Spleen (tissue), 11 donors: ENCODE measurements at regions not wholly inside any gene's neighbourhood (a gene's known extent, or its start where the extent isn't known, plus 50 kb on each side); places are given as distances from the start of the nearest gene placed in this dataset.

Source experiments
- DNase-seq: peaks from one replicate; pipeline ENCODE4 v3.0.0-alpha.2; 2020
- H3K27ac ChIP-seq, 8 donors: fragments of 200-600 bp; sonication (generic) in 7 of 8; 1 replicate in 4 of 8; 2 replicates in 4 of 8; pipeline versions ENCODE4 v1.5.0 to v1.8.0; 2016 to 2021; ENCODE audit warnings: inconsistent platforms in 4 of 8, mild to moderate bottlenecking in 4 of 8, moderate library complexity in 1 of 8
- H3K27me3 ChIP-seq, 7 donors: fragments of 200-600 bp; sonication (generic) in 6 of 7; replicated peaks in 1 of 7; 1 replicate in 4 of 7; 2 replicates in 3 of 7; pipeline versions ENCODE4 v1.5.0 to v1.8.0; 2016 to 2021; ENCODE audit warnings: inconsistent platforms in 3 of 7, mild to moderate bottlenecking in 1 of 7
- H3K36me3 ChIP-seq, 6 donors: fragments of 200-600 bp; sonication (generic) in 5 of 6; 1 replicate in 4 of 6; 2 replicates in 2 of 6; pipeline versions ENCODE4 v1.5.0 to v1.8.0; 2016 to 2021; ENCODE audit warnings: inconsistent platforms in 2 of 6
- H3K4me1 ChIP-seq, 6 donors: fragments of 200-600 bp; sonication (generic) in 5 of 6; 1 replicate in 3 of 6; 2 replicates in 3 of 6; pipeline versions ENCODE4 v1.5.0 to v1.8.0; 2016 to 2021; ENCODE audit warnings: inconsistent platforms in 3 of 6
- H3K4me3 ChIP-seq, 8 donors: fragments of 200-600 bp; sonication (generic) in 7 of 8; 1 replicate in 4 of 8; 2 replicates in 4 of 8; pipeline versions ENCODE4 v1.5.0 to v1.8.0; 2016 to 2021; ENCODE audit warnings: inconsistent platforms in 4 of 8, mild to moderate bottlenecking in 4 of 8, moderate library complexity in 2 of 8
- H3K9me3 ChIP-seq, 8 donors: fragments of 200-600 bp; sonication (generic) in 7 of 8; 1 replicate in 4 of 8; 2 replicates in 4 of 8; pipeline versions ENCODE4 v1.5.0 to v1.8.0; 2016 to 2021; ENCODE audit warnings: inconsistent platforms in 4 of 8
- CTCF ChIP-seq, 11 experiments: fragments of 200-600 bp in 7 of 11; fragments of 450-650 bp in 4 of 11; sonication (generic) in 4 of 11; IDR thresholded peaks in 8 of 11; conservative IDR thresholded peaks in 3 of 11; 1 replicate in 7 of 11; 2 replicates in 4 of 11; pipeline versions ENCODE4 v1.4.0 to v1.8.0; 2016 to 2021; ENCODE audit warnings: antibody characterized with exemption in 11 of 11, inconsistent platforms in 4 of 11, mild to moderate bottlenecking in 1 of 11
- POLR2A ChIP-seq, 3 donors: fragments of 450-650 bp; IDR thresholded peaks; one replicate each; pipeline ENCODE4 v1.5.1; 2017; ENCODE audit warnings: antibody characterized with exemption in 3 of 3, mild to moderate bottlenecking in 1 of 3
- POLR2AphosphoS5 ChIP-seq, 3 donors: sonication (generic); formaldehyde crosslinking; IDR thresholded peaks; one replicate each; pipeline ENCODE4 v1.5.1; 2017; ENCODE audit warnings: antibody characterized with exemption in 3 of 3
- WGBS, 5 donors: extraction: QIAGEN DNeasy Blood & Tissue Kit in 3 of 5; methylation state at CpG; one replicate each; pipeline versions ENCODE4 v1.1.5 to v1.1.7; 2013 to 2018; 5-methylcytosine and 5-hydroxymethylcytosine counted together
- intact Hi-C: fragments of 100-400 bp; cut with DNase I; formaldehyde crosslinking; loops from one replicate; pipeline ENCODE4 v1.15.0; 2023; ENCODE audit warnings: low total_unique reads
- donor health status: healthy with polysubstance abuse.
- donor health status: DM: no; HTN: no; CAD: no; lungs with moderate emphysema.
- donor health status: DM: no; HTN: no; CAD: no.
- donor health status: Bipolar disorder and iron deficiency.
- donor health status: healthy.
- donor health status: DM: no; HTN: no; CAD: no.
- donor health status: DM: yes; HTN: yes; CAD: no.

DNA sequence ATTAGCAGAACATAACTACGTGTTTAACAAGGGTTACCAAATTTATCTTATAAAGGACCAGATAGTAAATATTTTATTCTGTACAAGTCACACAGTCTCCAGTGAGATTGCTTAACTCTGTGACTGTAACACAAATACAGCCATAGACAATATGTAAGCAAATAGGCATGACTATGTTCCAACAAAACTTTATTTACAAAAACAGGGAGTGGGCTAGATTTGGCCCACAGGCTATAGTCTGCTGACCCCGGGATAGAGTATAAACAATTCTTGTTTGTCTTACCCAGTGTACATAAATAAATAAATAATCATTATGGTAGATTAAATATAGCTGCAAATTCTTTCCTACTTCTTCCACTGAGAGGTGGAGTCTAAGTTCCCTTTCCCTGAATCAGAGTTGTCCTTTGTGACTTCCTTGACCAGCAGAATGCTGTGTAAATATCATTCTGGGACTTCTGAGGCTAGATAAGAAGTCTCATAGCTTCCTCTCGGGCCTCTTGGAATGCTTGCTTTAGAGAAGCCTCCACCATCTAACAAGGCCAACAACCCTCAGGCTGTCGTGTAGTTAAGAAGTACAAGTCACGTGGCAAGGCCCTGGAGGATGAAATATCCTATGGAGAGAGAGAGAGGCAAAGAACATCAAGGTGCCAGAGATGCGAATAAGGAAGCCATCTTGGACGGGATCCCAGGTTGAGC, 59.1 kb upstream of the TMEM244 start:
- no peak for DNase-seq

DNA sequence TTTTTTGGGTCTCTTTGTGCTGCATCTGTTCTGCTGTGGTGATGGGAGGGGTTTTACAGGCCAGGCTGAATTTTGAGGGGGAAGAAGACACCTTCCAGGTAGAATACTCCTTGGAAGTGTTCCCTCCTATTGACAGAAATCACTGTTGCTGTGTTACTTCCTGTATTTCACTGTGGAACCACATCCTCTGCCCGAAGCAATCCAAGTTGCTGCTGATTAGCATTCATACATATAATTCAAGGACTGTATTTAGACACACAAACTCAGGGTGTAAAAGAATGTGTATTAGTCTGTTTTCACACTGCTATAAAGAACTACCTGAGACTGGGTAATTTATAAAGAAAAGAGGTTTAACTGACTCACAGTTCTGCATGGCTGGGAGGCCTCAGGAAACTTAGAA, 50.6 kb upstream of the TMEM244 start:
- intact Hi-C loops, result no loop called here
- WGBS, 5 donors, result 6 to 44% (median 9%) methylated on average over 1 of the region's 1 CpG
- no peak overlapping the region for H3K4me3 ChIP-seq
- DNase-seq, result no peak
- H3K27me3 ChIP-seq, result no peaks in the 10 kb centered on the region
- no peak overlapping the region for H3K27ac ChIP-seq
- H3K36me3 ChIP-seq, result no peaks in the 10 kb centered on the region
- no peaks in the 10 kb centered on the region for H3K9me3 ChIP-seq
- TF ChIP-seq POLR2AphosphoS5 (IDR thresholded peaks at IDR 0.05) (no peak), CTCF (IDR thresholded peaks at IDR 0.05 in 8 of 11, conservative IDR thresholded peaks at IDR 0.05 in 3 of 11) (no peak), POLR2A (IDR thresholded peaks at IDR 0.05) (no peak)
- H3K4me1 ChIP-seq, result peaks cover 0 to 7% (median 0%) of the 10 kb centered on the region in 6 donors

More for the DNA sequence above, 59.1 kb upstream of the TMEM244 start:
- H3K9me3 ChIP-seq, result no peaks in the 10 kb centered on the region
- no peaks in the 10 kb centered on the region for H3K36me3 ChIP-seq
- TF ChIP-seq POLR2AphosphoS5 (IDR thresholded peaks at IDR 0.05), result no peak
- no peak for TF ChIP-seq CTCF (IDR thresholded peaks at IDR 0.05 in 8 of 11, conservative IDR thresholded peaks at IDR 0.05 in 3 of 11)
- TF ChIP-seq POLR2A (IDR thresholded peaks at IDR 0.05), result no peak
- H3K27ac ChIP-seq, result no peak overlapping the region
- WGBS, 5 donors, result 74 to 92% (median 89%) methylated on average over 7 of the region's 7 CpGs
- intact Hi-C loops, result no loop called here
- peaks cover 0 to 6% (median 0%) of the 10 kb centered on the region in 6 donors for H3K4me1 ChIP-seq
- no peak overlapping the region for H3K4me3 ChIP-seq
- no peaks in the 10 kb centered on the region for H3K27me3 ChIP-seq
